Activated CD8-positive, alpha-beta memory T cell treated with anti-CD3 and anti-CD28 coated beads for 1 hour (primary cell): ENCODE measurements at regions not wholly inside any gene's neighbourhood (a gene's known extent, or its start where the extent isn't known, plus 50 kb on each side); places are given as distances from the start of the nearest gene placed in this dataset.

Source experiments
- DNase-seq, 2 donors: peaks; one replicate each; pipeline ENCODE4 v3.0.0-alpha.2; 2020; ENCODE audit warnings: low read depth in 1 of 2; ENCODE audit errors: extremely low read depth in 1 of 2

- DNase-seq, result no peak
These were observed 574.3 kb upstream of the GHITM start for GRCh38 chr10:83564889-83565588.

DNA sequence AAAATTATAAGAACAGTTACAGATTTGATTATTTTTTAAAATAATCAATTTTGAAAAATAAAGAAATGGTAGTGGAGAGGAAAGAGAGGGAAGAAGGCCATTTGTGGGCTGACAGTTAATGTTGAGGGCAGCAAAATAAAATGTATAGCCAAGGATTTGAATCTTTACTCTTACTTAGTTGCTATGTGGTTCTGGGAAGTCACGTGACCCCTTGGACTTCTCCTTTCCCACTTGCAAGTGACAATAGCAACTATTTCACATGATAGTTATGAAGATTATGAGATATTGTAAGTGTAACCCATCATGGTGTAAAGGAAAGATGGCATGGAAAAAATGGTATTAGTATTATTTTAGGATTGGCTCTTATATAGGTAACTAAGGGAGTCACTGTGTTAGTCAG, 567.3 kb upstream of the GHITM start:
- no peak for DNase-seq

DNA sequence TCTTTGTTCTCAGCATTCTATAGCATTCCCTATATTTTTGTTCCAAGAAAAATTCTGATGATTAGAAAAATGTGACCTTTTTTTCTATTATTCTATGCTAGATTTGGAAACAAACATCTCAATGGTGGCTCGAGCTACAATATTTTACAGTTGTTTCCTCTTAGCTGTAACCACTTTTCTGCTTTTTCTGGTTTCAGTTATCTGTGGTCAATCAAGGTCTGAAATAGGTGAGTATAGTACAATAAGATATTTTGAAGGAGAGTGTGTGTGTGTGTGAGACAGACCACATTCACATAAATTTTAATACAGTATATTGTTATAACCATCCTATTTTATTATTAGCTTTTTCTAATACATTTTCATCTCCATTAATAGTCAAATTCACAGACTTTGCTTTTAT, 564.5 kb upstream of the GHITM start:
- no peak for DNase-seq

GRCh38 chr10:83577421-83577820, 561.9 kb upstream of the GHITM start:
- no peak for DNase-seq

GRCh38 chr10:83580373-83581012, 558.8 kb upstream of the GHITM start:
- DNase-seq, result no peak

GRCh38 chr10:83582407-83583095, 556.8 kb upstream of the GHITM start:
- no peak for DNase-seq

DNA sequence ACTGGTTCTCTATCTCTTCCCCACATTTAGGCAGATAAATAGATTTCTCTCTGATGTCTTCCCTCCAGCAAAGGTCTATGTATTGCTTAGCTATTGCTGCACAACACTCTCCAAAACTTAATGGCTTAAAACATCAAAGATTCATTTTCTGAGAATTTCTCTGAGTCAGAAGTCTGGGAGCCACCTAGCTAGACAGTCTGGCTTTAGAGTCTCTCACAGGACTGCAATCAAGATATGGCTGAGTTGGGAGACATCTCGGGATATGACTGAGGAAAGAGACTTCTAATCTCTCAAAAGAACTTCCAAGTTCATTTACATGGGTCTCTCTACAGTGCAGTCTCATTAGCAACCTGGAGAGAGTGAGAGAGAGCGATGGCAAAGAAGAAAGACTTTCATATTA, 553.6 kb upstream of the GHITM start:
- no peak for DNase-seq

DNA sequence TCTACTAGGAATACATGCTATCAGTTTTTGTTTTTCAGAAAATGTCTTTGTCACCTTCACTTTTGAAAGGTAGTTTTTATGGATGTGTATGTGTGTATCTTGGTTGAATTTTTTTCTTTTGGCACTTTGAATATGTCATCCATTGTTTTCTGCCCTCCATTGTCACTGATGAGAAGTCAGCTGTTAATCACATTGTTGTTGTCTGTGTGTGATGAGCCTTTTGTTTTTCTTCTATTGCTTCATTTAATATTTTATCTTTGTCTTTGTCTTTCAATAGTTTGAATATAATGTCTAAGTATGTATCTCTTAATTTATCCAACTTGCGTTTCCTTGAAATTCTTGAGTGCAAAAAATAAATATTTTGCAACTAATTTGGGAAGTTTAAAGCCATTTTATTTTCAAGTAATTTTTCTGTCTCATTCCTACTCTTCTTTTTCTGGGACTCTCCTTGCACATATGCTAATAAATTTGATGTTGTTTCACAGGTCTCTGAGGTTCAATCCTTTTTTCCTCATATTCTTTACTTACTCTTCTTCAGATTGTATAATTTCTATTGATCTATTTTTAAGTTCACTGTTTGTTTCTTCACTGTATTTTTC, 546.9 kb upstream of the GHITM start:
- no peak for DNase-seq

- no peak for DNase-seq
These were observed 535.6 kb upstream of the GHITM start for GRCh38 chr10:83603708-83604107.

- DNase-seq, result no peak
These were observed 533.3 kb upstream of the GHITM start for GRCh38 chr10:83605783-83606630.

DNA sequence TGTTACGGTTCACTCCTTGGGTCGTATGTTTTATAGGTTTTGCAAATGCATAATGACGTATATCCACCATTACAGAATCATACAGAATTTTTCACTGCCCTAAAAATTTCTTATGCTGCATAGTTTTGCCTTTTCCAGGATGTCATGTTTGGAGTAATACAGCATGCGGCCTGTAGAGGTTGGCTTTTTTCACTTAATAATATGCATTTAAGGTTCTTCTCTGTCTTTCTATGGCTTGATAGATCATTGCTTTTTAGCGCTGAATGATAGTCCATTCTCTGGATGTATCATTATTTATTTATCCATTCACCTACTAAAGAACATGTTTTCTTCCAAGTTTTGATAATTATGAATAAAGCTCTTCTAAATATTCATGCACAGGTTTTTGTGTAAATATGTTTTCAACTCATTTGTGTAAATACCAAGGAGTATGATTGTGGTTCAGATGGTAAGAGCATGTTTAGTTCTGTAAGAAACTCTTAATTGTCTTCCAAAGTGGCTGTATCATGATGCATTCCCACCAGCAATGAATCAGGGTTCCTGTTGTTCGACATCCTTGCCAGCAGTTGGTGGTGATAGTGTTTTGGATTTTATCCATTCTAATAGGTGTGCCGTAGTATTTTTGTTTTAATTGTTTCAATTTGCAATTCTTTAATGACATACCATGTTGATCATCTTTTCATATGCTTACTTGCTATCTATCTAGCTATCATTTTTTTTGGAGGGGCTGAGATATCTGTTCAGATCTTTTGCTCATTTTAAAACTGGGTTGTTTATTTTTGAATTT, 531.2 kb upstream of the GHITM start:
- DNase-seq, result no peak

DNA sequence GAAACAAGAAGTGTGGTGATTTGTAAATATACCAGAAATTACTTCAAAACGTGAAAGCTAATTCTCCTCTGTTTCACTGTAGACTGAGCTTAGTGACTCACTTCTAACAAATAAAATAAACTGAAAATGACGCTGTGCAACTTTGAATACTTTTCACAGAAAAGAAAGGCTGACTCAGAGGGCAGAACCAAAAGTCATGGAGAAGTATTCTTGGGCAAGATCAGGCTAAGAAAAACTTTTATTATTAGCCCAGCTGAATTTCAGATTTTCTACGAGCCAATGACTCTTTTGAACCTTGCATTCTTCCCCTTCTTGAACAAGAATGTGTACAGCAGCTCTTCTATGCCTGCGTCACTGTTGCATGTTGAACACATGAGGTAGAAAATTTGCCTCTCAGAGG, 527.3 kb upstream of the GHITM start:
- no peak for DNase-seq

DNA sequence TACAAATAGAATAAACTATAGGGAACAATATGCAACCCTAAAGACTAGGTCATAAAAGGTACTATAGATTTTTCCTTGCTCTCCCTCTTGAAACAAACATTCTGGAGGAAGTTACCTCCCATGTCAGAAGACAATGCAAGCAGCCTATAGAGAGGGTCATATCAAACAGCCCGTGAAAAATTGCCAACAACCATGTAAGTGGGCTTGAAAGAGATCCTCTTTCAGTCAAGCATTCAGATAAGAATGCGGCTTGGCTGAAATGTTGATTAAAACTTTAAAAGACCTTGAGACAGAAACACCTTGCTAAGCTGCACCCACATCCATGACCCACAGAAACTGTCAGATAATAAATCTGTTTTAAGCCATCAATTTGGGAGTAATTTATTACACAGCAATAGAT, 526.6 kb upstream of the GHITM start:
- DNase-seq, result no peak

- DNase-seq, result no peak
These were observed 522.1 kb upstream of the GHITM start for GRCh38 chr10:83617172-83617571.

DNA sequence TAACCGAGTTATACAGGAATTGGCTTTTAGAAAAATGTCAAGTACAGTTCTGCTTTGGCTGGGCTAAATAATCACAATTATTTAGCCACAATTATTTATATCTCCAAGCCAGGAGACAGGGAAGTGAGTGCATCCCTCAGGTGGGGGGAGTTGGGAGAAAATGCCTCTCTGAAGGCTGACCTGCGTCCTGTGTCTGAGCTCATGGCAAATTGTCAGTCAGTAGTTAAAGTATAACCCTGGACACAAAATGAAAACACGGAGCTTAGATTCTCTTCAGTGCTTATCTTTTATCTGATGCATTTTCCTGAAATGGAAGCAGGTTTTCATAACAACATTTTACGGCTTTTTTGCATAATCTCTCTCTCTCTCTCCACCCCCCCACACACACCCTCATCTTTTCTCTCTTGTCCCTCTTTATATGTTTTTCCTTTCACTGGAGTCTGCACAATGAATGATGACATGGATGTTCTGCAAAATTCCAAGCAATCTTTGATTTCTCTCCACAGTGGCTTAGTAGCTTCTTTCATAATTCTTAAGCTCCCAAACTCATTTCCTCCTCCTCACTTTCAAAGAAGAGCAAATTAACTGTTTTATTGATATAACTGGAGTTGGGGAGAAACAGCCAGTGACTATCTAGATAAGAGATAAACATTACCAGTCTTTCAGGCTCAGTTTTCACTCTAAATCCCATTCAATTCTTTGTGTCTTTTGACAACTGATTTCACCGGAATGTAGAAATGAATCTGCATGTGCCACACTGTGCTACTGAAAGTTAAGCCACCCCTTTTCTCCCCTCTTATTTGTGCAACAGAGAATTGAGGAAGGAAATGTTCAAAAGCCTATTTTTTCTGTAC, 521.4 kb upstream of the GHITM start:
- no peak for DNase-seq

DNA sequence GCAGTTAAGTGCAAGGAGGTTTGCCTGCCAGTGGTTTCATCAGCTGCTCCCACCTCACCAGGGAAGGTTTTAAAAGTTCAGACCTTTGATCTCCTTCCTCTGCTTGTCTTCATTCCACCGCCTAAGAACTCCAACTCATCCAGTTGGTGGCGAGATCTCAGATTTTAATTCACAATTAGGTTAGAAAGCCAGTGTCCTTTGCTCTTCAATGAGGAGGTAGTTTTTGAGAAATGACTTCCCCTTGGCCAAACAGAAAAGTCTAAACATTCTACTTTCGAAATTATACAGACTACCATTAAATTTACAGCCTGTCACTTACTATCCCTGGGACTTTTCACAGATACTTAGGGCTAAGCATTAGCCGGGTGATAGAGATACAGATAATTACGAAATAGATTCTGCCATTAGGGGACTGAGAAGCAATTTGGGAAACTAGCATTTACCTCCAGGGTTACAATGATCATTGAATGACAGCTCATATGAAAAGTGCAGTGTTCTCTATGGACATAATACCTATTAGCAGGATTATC, 513.4 kb upstream of the GHITM start:
- no peak for DNase-seq

DNA sequence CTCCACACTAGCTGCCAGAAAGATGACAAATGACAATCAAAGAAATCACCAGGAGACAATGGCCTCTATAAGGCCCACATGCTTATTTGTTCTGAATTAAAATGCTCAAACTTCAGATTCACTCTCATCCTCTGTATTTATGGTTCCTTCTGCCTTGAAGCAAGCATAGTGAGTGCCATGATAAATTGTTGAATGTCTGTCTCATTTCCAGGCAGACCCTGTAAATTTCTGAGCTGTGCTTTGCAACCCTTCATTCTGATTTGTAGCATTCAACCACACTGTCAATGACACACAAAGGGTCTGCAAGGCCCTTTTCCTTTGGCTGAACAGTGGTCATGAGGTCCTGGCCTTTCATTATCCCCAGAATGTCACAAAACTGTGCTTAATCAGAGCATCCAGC, 506.6 kb upstream of the GHITM start:
- DNase-seq, result no peak

DNA sequence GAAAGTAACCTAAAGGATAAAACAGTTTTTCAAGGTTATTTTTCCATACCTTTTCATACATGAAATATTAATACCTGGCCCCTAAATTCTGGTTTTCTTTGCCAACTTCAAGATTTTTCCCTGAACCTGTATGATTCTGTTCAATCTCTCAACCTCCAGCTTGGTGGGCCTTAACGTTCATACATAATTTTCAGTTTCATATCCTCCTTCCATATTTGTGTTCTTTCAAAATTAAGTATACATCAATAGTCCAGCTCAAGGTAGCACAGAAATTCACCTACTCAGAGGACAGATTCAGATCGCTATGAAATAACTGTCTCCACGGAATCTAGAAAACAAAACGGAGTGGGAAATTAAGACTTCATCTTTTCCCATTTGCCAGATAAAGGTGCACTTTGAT, 505.8 kb upstream of the GHITM start:
- no peak for DNase-seq

DNA sequence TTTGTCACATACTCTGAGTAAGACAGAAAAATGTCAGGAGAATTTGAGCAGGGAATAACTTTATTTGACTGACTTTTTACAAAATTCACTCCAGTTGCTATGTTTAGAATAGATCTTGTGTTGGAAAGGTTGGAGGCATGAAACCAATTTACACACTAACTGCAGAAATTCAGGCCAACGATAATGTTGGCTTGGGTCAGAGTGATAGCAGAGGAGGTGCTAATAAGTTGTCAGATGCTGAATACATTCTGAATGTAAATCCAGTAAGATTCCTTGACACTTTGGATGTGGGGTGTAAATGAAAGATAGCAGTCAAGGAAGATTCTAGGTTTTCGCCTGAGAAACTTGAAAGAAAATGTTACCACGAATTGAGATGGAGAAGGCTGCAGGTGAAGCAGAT, 502.5 kb upstream of the GHITM start:
- DNase-seq, result no peak
